Natural killer cell (primary cell): ENCODE measurements at regions not wholly inside any gene's neighbourhood (a gene's known extent, or its start where the extent isn't known, plus 50 kb on each side); places are given as distances from the start of the nearest gene placed in this dataset.

Experiments used
- ATAC-seq, 3 donors: fragments of 150-1000 bp in 2 of 3; fragments of 200-7000 bp in 1 of 3; cut with Tn5 transposase; 1 replicate in 1 of 3; 2 replicates in 2 of 3; pipeline ENCODE4 v1.10.0; 2021; ENCODE audit warnings: mild to moderate bottlenecking in 2 of 3, moderate library complexity in 2 of 3
- DNase-seq, 2 donors: peaks; one replicate each; pipeline versions ENCODE4 v3.0.0 to v3.0.0-alpha.2; 2013 to 2021; ENCODE audit warnings: mixed read lengths in 1 of 2
- H3K27ac ChIP-seq: one replicate; pipeline ENCODE4 v1.5.1; 2013; ENCODE audit warnings: mild to moderate bottlenecking, low read length
- H3K27me3 ChIP-seq: one replicate; pipeline ENCODE4 v1.6.1; 2013; ENCODE audit warnings: low read length; ENCODE audit not compliant: control insufficient read depth, insufficient read depth
- H3K36me3 ChIP-seq: one replicate; pipeline ENCODE4 v1.6.1; 2013; ENCODE audit warnings: low read length; ENCODE audit not compliant: control insufficient read depth, insufficient read depth
- H3K4me1 ChIP-seq: one replicate; pipeline ENCODE4 v1.6.1; 2013; ENCODE audit warnings: low read length; ENCODE audit not compliant: control insufficient read depth, insufficient read depth
- H3K4me3 ChIP-seq: one replicate; pipeline ENCODE4 v1.5.1; 2013; ENCODE audit warnings: low read length
- H3K9me3 ChIP-seq: one replicate; pipeline ENCODE4 v1.6.1; 2013; ENCODE audit warnings: low read length; ENCODE audit not compliant: control insufficient read depth, insufficient read depth
- H3K27ac Mint-ChIP-seq, 2 donors: one replicate each; pipeline ENCODE4 v1.8.0; 2022; ENCODE audit warnings: mild to moderate bottlenecking in 2 of 2, mixed read lengths in 2 of 2, moderate library complexity in 1 of 2
- H3K27me3 Mint-ChIP-seq, 2 donors: one replicate each; pipeline ENCODE4 v1.8.0; 2022; ENCODE audit warnings: low read depth in 2 of 2, mixed read lengths in 2 of 2
- H3K36me3 Mint-ChIP-seq: one replicate; pipeline ENCODE4 v1.8.0; 2022; ENCODE audit warnings: mixed read lengths
- H3K4me1 Mint-ChIP-seq, 2 donors: one replicate each; pipeline ENCODE4 v1.8.0; 2022; ENCODE audit warnings: mixed read lengths in 2 of 2
- H3K4me3 Mint-ChIP-seq: one replicate; pipeline ENCODE4 v1.8.0; 2022; ENCODE audit warnings: mild to moderate bottlenecking, moderate library complexity, mixed read lengths
- H3K9me3 Mint-ChIP-seq, 2 donors: one replicate each; pipeline ENCODE4 v1.8.0; 2022; ENCODE audit warnings: mixed read lengths in 2 of 2
- WGBS: methylation state at CpG from one replicate; pipeline ENCODE4 v1.1.7; 2013; ENCODE audit warnings: missing lambda C conversion rate; ENCODE audit not compliant: insufficient coverage; 5-methylcytosine and 5-hydroxymethylcytosine counted together
- intact Hi-C: fragments of 100-400 bp; cut with micrococcal nuclease; formaldehyde crosslinking; loops from one replicate; pipeline ENCODE4 v1.14.2; 2022
- TF ChIP-seq, protein P1 (sequence below): fragments of 200-600 bp; IDR thresholded peaks from one replicate; pipeline ENCODE4 v1.8.0; 2022; ENCODE audit warnings: antibody characterized with exemption

DNA sequence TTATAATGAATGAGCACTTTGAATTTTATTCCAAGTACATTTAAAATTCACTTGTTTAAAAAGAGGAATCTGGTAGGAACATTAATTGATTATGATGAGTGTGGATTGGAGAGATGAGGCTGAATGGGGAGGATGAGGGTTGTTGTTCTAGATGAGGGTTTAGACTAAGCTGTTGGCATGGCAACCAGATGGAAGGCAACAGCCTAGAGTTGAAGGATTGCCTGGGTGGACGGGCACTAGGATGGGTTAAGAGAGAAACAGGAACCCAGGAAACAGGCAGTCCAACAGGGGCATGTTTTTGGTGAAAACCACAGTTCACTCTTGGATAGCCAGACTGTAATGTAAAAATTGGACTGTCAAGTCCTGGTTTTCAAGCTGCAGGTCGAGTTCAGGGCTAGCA, 125.5 kb downstream of the CHRM3 start:
- Mint-ChIP-seq H3K36me3 (no peaks in the 10 kb centered on the region), H3K27me3 (no peaks in the 10 kb centered on the region), H3K4me1 (no peaks in the 10 kb centered on the region), H3K4me3 (no peak overlapping the region), H3K9me3 (peaks cover 0 to 2% of the 10 kb centered on the region in 2 donors), H3K27ac (no peak overlapping the region)
- TF ChIP-seq, protein P1, sequence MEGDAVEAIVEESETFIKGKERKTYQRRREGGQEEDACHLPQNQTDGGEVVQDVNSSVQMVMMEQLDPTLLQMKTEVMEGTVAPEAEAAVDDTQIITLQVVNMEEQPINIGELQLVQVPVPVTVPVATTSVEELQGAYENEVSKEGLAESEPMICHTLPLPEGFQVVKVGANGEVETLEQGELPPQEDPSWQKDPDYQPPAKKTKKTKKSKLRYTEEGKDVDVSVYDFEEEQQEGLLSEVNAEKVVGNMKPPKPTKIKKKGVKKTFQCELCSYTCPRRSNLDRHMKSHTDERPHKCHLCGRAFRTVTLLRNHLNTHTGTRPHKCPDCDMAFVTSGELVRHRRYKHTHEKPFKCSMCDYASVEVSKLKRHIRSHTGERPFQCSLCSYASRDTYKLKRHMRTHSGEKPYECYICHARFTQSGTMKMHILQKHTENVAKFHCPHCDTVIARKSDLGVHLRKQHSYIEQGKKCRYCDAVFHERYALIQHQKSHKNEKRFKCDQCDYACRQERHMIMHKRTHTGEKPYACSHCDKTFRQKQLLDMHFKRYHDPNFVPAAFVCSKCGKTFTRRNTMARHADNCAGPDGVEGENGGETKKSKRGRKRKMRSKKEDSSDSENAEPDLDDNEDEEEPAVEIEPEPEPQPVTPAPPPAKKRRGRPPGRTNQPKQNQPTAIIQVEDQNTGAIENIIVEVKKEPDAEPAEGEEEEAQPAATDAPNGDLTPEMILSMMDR: no peak
- H3K4me3 ChIP-seq: no peak overlapping the region
- no peaks in the 10 kb centered on the region for H3K27me3 ChIP-seq
- intact Hi-C loops: no loop called here
- no peak overlapping the region for H3K27ac ChIP-seq
- no peaks in the 10 kb centered on the region for H3K36me3 ChIP-seq
- DNase-seq (no peak), ATAC-seq (no peak)
- H3K9me3 ChIP-seq: no peaks in the 10 kb centered on the region
- WGBS: 71% methylated on average over 2 of the region's 2 CpGs
- H3K4me1 ChIP-seq: no peaks in the 10 kb centered on the region

DNA sequence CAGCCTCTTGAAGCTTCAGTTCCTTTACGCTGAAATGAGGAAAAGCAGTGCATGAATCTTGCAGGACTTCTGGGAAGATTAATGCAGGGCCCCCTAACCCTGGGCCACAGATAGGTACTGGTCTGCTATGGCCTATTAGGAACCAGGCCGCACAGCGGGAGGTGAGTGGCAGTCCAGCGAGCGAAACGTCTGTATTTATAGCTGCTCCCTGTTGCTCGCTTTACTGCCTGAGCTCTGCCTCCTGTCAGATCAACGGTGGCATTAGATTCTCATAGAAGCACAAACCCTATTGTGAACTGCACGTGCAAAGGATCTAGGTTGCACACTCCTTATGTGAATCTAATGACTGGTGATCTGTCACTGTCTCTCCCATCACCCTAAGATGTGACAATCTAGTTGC, 130.2 kb downstream of the CHRM3 start:
- intact Hi-C loops: no loop called here
- no peaks in the 10 kb centered on the region for H3K4me1 ChIP-seq
- H3K27me3 Mint-ChIP-seq: no peaks in the 10 kb centered on the region

DNA sequence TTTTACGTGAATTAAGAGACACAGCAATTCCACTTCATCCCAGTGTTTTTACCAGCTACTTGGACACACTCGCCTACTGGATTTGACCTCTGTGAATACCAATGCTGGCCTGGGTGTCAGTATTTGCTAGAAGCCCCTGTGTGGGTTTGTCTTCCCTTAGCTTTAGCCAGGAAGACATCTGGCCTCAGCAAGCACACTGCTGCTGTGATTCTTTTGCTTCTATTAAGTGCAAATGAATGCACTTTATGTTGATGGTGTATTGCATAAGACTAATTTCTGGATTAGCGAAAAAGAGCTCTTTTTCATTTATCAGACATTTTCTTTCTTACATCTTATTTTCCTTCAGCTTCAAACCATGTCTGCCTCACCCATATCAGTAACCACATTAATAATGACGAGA, 140.0 kb downstream of the CHRM3 start:
- 98% methylated on average over 4 of the region's 4 CpGs for WGBS
- intact Hi-C loops: no loop called here

More for the DNA sequence above, 130.2 kb downstream of the CHRM3 start:
- H3K36me3 ChIP-seq: no peaks in the 10 kb centered on the region
- H3K9me3 ChIP-seq: no peaks in the 10 kb centered on the region
- no peak overlapping the region for H3K4me3 ChIP-seq
- TF ChIP-seq, protein P1: no peak
- no peak overlapping the region for H3K4me3 Mint-ChIP-seq
- no peaks in the 10 kb centered on the region for H3K9me3 Mint-ChIP-seq
- H3K4me1 Mint-ChIP-seq: no peaks in the 10 kb centered on the region
- WGBS: 73% methylated on average over 9 of the region's 9 CpGs
- no peak overlapping the region for H3K27ac Mint-ChIP-seq
- H3K27me3 ChIP-seq: no peaks in the 10 kb centered on the region
- H3K36me3 Mint-ChIP-seq: no peaks in the 10 kb centered on the region
- H3K27ac ChIP-seq: no peak overlapping the region
- ATAC-seq: no peak
- DNase-seq: no peak

More for the DNA sequence above, 140.0 kb downstream of the CHRM3 start:
- H3K36me3 ChIP-seq: no peaks in the 10 kb centered on the region
- Mint-ChIP-seq H3K36me3 (no peaks in the 10 kb centered on the region), H3K27ac (no peak overlapping the region), H3K27me3 (peaks cover 3 to 12% of the 10 kb centered on the region in 2 donors), H3K4me1 (no peaks in the 10 kb centered on the region), H3K9me3 (no peaks in the 10 kb centered on the region), H3K4me3 (no peak overlapping the region)
- DNase-seq (no peak), ATAC-seq (no peak)
- H3K27ac ChIP-seq: no peak overlapping the region
- H3K27me3 ChIP-seq: no peaks in the 10 kb centered on the region
- TF ChIP-seq, protein P1: no peak
- no peaks in the 10 kb centered on the region for H3K4me1 ChIP-seq
- no peaks in the 10 kb centered on the region for H3K9me3 ChIP-seq
- H3K4me3 ChIP-seq: no peak overlapping the region
